GM23248 (cell line): ENCODE measurements at regions not wholly inside any gene's neighbourhood (a gene's known extent, or its start where the extent isn't known, plus 50 kb on each side); places are given as distances from the start of the nearest gene placed in this dataset.
A peak's percentile ranks its signal among the peaks of the same experiment; 100 is the strongest.

Experiments
- DNase-seq: peaks from one replicate; pipeline ENCODE4 v3.0.0-alpha.2; 2015
- H2AFZ ChIP-seq: fragments of 200-600 bp; sonication (generic); 2 replicates; pipeline ENCODE4 v1.6.1; 2016; ENCODE audit warnings: antibody characterized with exemption
- H3F3A ChIP-seq: fragments of 200-600 bp; sonication (generic); 2 replicates; pipeline ENCODE4 v1.6.1; 2016; ENCODE audit warnings: mild to moderate bottlenecking, antibody characterized with exemption, mixed run types; ENCODE audit not compliant: insufficient read depth
- H3K27ac ChIP-seq: fragments of 200-600 bp; sonication (generic); 2 replicates; pipeline ENCODE4 v1.5.1; 2016; ENCODE audit warnings: mild to moderate bottlenecking
- H3K27me3 ChIP-seq: fragments of 200-600 bp; sonication (generic); replicated peaks from 2 replicates; pipeline ENCODE4 v1.6.1; 2016; ENCODE audit warnings: mild to moderate bottlenecking; ENCODE audit not compliant: insufficient read depth
- H3K36me3 ChIP-seq: fragments of 200-600 bp; sonication (generic); 2 replicates; pipeline ENCODE4 v1.6.1; 2016; ENCODE audit warnings: low read depth, mild to moderate bottlenecking
- H3K4me1 ChIP-seq: fragments of 200-600 bp; sonication (generic); 2 replicates; pipeline ENCODE4 v1.6.1; 2016; ENCODE audit warnings: mild to moderate bottlenecking; ENCODE audit not compliant: insufficient read depth
- H3K4me2 ChIP-seq: fragments of 200-600 bp; sonication (generic); one replicate; pipeline ENCODE4 v1.6.1; 2016; ENCODE audit warnings: mild to moderate bottlenecking; ENCODE audit not compliant: unreplicated experiment
- H3K4me3 ChIP-seq: fragments of 200-600 bp; sonication (generic); 2 replicates; pipeline ENCODE4 v1.5.1; 2016; ENCODE audit warnings: mild to moderate bottlenecking
- H3K79me2 ChIP-seq: fragments of 200-600 bp; sonication (generic); 2 replicates; pipeline ENCODE4 v1.6.1; 2016; ENCODE audit warnings: mild to moderate bottlenecking; ENCODE audit not compliant: insufficient read depth
- H3K9ac ChIP-seq: fragments of 200-600 bp; sonication (generic); 2 replicates; pipeline ENCODE4 v1.6.1; 2016; ENCODE audit warnings: mild to moderate bottlenecking
- H3K9me2 ChIP-seq: fragments of 200-600 bp; sonication (generic); 2 replicates; pipeline ENCODE4 v1.6.1; 2016; ENCODE audit warnings: mixed run types, mild to moderate bottlenecking, moderate library complexity; ENCODE audit not compliant: insufficient read depth
- H3K9me3 ChIP-seq: fragments of 200-600 bp; sonication (generic); one replicate; pipeline ENCODE4 v1.6.1; 2017; ENCODE audit warnings: low read depth
- H4K20me1 ChIP-seq: fragments of 200-600 bp; sonication (generic); 2 replicates; pipeline ENCODE4 v1.6.0; 2016; ENCODE audit not compliant: insufficient read depth
- EZH2 ChIP-seq: fragments of 200-600 bp; sonication (generic); IDR thresholded peaks from 2 replicates; pipeline ENCODE4 v1.6.1; 2018; ENCODE audit warnings: antibody characterized with exemption, mild to moderate bottlenecking; ENCODE audit not compliant: insufficient read depth, poor library complexity, severe bottlenecking
- EZH2phosphoT487 ChIP-seq: fragments of 200-600 bp; sonication (generic); IDR thresholded peaks from 2 replicates; pipeline ENCODE4 v1.6.1; 2018; ENCODE audit warnings: antibody characterized with exemption, moderate library complexity, mild to moderate bottlenecking, low read depth; ENCODE audit not compliant: insufficient read depth
- WGBS, 2 experiments: methylation state at CpG; one replicate each; pipeline ENCODE4 v1.1.6; 2015 to 2017; ENCODE audit warnings: low lambda C conversion rate in 2 of 2, low coverage in 1 of 2; ENCODE audit errors: missing lambda C conversion rate in 2 of 2; 5-methylcytosine and 5-hydroxymethylcytosine counted together
- in situ Hi-C: fragments of 300-500 bp; cut with MboI; formaldehyde crosslinking; loops from 2 replicates; pipeline ENCODE4 v1.15.0; 2020

DNA sequence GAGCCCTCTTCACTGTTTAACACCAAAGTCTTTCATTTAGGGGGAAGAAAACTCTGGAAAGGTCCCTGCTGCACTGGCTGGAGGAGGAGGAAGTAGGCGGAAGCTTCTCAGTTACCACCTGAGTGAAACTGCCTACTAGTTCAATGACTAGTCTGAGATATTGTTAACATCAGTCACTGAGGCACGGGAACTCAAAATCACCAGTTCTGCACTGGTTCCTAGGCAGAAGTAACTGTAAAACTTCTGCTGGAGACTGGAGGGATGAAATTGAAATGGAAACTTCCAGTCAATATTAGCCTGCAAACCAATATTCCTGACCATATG, 178.3 kb downstream of the SNCA start:
- WGBS, 2 experiments, result 89 to 90% methylated on average over 2 of the region's 2 CpGs
- no peak overlapping the region for H3K4me3 ChIP-seq
- H4K20me1 ChIP-seq, result no peaks in the 10 kb centered on the region
- no peaks in the 10 kb centered on the region for H3K79me2 ChIP-seq
- H2AFZ ChIP-seq, result no peak overlapping the region
- H3K27ac ChIP-seq, result no peak overlapping the region
- H3K9me3 ChIP-seq, result no peaks in the 10 kb centered on the region
- no peak overlapping the region for H3K4me2 ChIP-seq
- peaks cover 13% of the 10 kb centered on the region; the same call in 1 of the 2 replicates for H3K4me1 ChIP-seq
- no peaks in the 10 kb centered on the region for H3K27me3 ChIP-seq
- H3K9ac ChIP-seq, result no peak overlapping the region
- DNase-seq, result no peak
- no peaks in the 10 kb centered on the region for H3K36me3 ChIP-seq
- in situ Hi-C loops, result loop anchor here (10.0 kb wide), 1 partner anchor 226 kb away; no protein-coding TSS in a partner anchor
- TF ChIP-seq EZH2 (no peak), EZH2phosphoT487 (no peak)
- no peaks in the 10 kb centered on the region for H3K9me2 ChIP-seq
- H3F3A ChIP-seq, result no peaks in the 10 kb centered on the region

DNA sequence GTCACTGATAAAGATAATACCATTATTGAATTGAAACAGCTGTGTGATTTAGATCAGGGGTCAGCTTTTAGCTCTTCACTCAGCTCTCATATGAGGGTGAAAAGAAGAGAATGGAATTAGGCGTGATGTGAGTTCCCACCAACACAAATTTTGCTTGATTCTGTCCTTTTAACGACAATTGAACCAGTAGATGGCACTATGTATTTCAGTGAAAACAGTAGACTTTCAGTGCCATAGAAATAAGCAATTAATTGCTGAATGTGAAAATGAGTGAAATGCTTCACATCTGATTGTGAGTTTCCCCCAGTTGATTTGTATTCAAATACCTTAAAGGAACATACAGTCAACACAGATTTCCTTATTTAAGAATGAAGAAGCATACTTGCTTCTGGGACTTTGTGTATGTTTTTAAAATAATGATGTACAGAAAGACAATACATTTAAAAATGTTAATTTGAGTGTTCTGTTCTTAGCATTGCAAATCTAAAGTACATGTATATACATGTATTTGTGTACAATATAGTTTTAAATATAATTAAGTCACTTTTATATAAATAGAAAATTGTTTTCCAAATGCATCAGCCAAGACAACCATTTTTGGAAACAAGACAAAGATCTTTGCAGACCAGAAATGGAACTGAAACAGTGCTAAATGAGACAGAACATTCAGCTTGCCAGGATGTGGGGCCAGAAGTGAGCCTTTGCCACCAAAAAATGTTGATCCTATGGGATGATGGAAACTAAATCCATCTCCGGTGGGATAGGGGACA, 178.8 kb downstream of the SNCA start:
- in situ Hi-C loops, result loop anchor here (10.0 kb wide), 1 partner anchor 227 kb away; no protein-coding TSS in a partner anchor
- H2AFZ ChIP-seq, result no peak overlapping the region

DNA sequence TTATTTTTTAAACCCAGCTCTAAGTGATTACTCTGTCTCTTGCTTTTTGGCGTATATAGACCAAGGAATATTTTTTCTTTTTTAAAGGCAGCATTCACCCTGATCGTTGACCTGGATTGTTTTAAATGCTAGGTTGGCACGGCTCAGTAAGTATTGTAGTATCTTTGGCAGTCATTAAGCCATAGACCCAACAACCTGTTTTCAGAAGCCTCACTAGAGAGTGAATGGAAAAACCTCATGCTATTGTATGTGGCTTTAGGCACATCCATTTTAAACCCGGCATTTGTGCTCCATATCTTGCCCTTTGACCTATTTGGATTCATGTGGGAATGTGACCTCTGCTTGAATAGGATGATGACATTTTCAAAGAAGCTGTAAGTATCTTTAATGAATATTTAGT, 183.9 kb downstream of the SNCA start:
- no peaks in the 10 kb centered on the region for H3K79me2 ChIP-seq
- H3K27me3 ChIP-seq, result no peaks in the 10 kb centered on the region
- no peaks in the 10 kb centered on the region for H3F3A ChIP-seq
- no peaks in the 10 kb centered on the region for H4K20me1 ChIP-seq
- in situ Hi-C loops, result loop anchor here (10.0 kb wide), 1 partner anchor 232 kb away; no protein-coding TSS in a partner anchor
- 57 to 60% methylated on average over 4 of the region's 4 CpGs for WGBS, 2 experiments
- H3K4me1 ChIP-seq, result no peaks in the 10 kb centered on the region
- TF ChIP-seq EZH2, result no peak
- no peak for TF ChIP-seq EZH2phosphoT487
- H3K4me3 ChIP-seq, result no peak overlapping the region
- H3K4me2 ChIP-seq, result no peak overlapping the region
- H3K9me3 ChIP-seq, result no peaks in the 10 kb centered on the region
- no peaks in the 10 kb centered on the region for H3K9me2 ChIP-seq
- H3K27ac ChIP-seq, result no peak overlapping the region
- H3K9ac ChIP-seq, result no peak overlapping the region
- DNase-seq, result no peak
- 0 out of 2 replicates have a peak overlapping the region, but pooled peaks have one; percentile 5 for H2AFZ ChIP-seq
- H3K36me3 ChIP-seq, result no peaks in the 10 kb centered on the region

More for the DNA sequence above, 178.8 kb downstream of the SNCA start:
- 23 to 32% methylated on average over 3 of the region's 3 CpGs for whole genome bisulfite sequencing, 2 experiments
- Histone ChIP-seq H3K27ac (no peak overlapping the region), H3K79me2 (no peaks in the 10 kb centered on the region), H3K4me2 (no peak overlapping the region), H3K4me1 (peaks cover 13% of the 10 kb centered on the region; the same call in 1 of the 2 replicates), H4K20me1 (no peaks in the 10 kb centered on the region), H3K36me3 (no peaks in the 10 kb centered on the region), H3K27me3 (no peaks in the 10 kb centered on the region), H3K9me3 (no peaks in the 10 kb centered on the region), H3K4me3 (no peak overlapping the region), H3K9ac (no peak overlapping the region), H3F3A (no peaks in the 10 kb centered on the region), H3K9me2 (no peaks in the 10 kb centered on the region)
- TF ChIP-seq EZH2, result no peak
- TF ChIP-seq EZH2phosphoT487, result no peak
- DNase-seq, result peak; percentile 57

DNA sequence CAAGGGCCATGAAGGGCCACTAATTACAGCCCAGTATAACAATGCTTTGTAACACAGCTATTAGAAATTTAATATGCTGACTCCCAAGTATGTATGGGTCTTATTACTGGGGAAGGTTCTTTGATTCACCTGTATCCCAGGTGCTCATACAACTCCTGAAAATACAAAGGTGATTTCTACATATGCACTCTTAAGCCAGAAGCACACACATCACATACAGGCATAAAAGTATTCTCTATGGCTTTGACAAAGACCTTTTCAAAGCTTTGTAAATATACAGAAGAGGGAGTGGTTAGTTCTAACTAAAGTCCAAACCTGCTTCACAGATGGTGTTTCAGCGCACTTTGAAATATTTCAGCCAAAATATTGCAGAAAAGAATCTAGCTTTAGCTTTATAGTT, 191.5 kb downstream of the SNCA start:
- DNase-seq, result no peak
- Histone ChIP-seq H4K20me1 (no peaks in the 10 kb centered on the region), H3K79me2 (no peaks in the 10 kb centered on the region), H3K27me3 (peaks cover 14% of the 10 kb centered on the region; the same call in 1 of the 2 replicates), H3K4me1 (no peaks in the 10 kb centered on the region), H3K27ac (no peak overlapping the region), H3F3A (no peaks in the 10 kb centered on the region), H3K36me3 (no peaks in the 10 kb centered on the region), H3K9me3 (no peaks in the 10 kb centered on the region), H3K9ac (no peak overlapping the region), H3K9me2 (no peaks in the 10 kb centered on the region), H3K4me3 (no peak overlapping the region), H2AFZ (no peak overlapping the region), H3K4me2 (no peak overlapping the region)
- in situ Hi-C loops, result no loop called here
- TF ChIP-seq EZH2phosphoT487 (no peak), EZH2 (no peak)
- WGBS, 2 experiments, result 3 to 6% methylated on average over 1 of the region's 1 CpG
